GM19468 (cell line): ENCODE measurements at regions not wholly inside any gene's neighbourhood (a gene's known extent, or its start where the extent isn't known, plus 50 kb on each side); places are given as distances from the start of the nearest gene placed in this dataset.

ENCODE experiments used
- ATAC-seq: cut with Tn5 transposase; IDR thresholded peaks from one replicate; pipeline ENCODE4 v1.9.1; 2021; ENCODE audit warnings: mild to moderate bottlenecking, moderate library complexity, moderate number of reproducible peaks; ENCODE audit not compliant: unreplicated experiment; ENCODE audit errors: extremely low read depth

DNA sequence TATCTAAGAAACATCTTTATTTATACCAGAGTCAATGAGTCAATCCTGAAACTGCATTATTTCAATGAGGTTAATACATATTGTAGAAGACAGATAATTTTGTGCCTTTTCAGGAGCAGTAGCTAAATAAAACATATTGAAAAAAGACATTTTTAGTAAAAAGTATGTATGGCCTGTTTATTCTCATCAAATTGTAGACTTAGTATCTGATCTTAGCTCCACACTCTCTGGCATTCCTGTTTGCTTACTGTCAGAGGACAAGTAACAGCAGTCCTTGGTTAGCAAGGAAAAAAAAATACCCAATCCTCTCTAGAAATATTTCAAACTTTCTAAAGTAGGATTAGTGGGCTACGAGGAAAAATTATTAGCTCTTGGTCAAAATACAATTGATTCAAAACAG lies 50.5 kb upstream of the GUCY1A1 start:
- no peak for ATAC-seq

- peak; percentile 48 for ATAC-seq
Measured at GRCh38 chr4:155615081-155615887, 51.4 kb upstream of the GUCY1A1 start.

GRCh38 chr4:155614111-155614762 lies 52.4 kb upstream of the GUCY1A1 start:
- no peak for ATAC-seq

DNA sequence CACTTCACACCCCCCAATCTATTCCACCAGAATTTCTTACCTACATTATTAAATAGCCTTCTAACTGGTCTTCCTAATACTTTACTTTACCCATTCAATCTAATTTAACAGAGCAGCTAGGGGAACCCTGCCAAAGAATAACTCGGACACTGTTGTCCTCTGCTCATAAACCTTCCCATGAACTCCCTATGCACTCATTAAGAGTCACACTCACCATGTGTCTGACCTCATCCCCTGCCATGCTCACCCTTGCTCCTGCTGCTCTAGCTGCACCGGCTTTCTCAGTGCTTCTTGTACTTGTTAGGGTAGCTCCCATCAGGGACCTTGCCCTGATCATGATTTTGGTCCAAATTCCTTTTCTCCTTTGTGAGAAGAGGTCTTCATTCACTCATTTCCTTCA lies 54.6 kb upstream of the GUCY1A1 start:
- ATAC-seq, result no peak

DNA sequence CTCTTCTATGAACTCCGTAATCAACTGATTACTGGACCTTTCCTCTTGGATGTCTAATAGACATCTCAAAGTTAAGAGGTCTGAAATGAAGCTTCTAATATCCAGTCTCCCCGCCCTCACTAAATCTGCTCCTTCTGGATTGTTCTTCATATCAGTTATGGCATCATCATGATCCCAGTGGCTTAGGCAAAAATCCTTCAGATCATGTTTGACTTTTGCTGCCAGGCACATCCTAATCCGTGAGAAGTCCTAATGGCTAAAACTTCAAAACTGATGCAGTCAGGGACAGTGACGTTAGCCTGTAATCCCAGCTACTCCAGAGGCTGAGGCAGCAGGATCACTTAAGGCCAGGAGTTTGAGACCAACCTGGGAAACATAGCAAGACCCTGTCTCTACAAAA lies 55.1 kb upstream of the GUCY1A1 start:
- no peak for ATAC-seq

GRCh38 chr4:155610143-155610542 lies 56.5 kb upstream of the GUCY1A1 start:
- ATAC-seq, result no peak

- ATAC-seq, result peak; percentile 34
Measured at GRCh38 chr4:155609455-155610059, 57.1 kb upstream of the GUCY1A1 start.

DNA sequence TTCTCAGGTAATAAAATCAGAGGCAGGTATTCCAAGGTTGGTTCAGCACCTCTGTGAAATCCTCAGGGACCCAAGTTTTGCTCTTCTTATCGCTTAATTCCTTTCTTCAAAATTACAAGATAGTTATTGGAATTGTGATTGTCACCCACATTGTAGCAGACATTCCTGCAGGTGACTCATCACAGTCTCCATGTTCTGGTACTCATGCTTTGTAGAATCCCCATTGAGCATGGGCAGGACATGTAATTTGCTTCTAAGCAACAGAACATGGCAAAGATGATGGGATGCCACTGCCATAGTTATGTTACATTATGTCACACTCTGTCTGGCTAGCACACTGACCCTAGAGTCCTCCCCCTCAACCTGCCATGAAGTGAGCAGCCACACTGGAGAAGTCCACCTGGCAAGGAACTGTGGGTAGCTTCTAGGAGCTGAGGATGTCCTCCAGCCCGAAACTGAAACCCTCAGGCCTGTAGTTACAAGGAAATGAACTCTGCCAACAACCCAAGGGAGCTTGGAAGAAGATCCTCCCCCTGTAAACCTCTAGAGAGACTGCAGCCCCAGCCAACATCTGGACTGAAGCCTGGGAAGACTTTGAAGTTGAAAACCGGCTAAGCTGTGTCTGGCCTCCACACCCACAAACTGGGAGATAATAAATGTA lies 58.3 kb upstream of the GUCY1A1 start:
- ATAC-seq, result no peak

- no peak for ATAC-seq
Measured at GRCh38 chr4:155607481-155607880, 59.2 kb upstream of the GUCY1A1 start.

- ATAC-seq, result no peak
Measured at GRCh38 chr4:155604718-155605626, 61.7 kb upstream of the GUCY1A1 start.

GRCh38 chr4:155603360-155603891 lies 63.2 kb upstream of the GUCY1A1 start:
- peak; percentile 52 for ATAC-seq

- ATAC-seq, result no peak
Measured at GRCh38 chr4:155602351-155603140, 64.1 kb upstream of the GUCY1A1 start.

GRCh38 chr4:155600244-155600643 lies 66.4 kb upstream of the GUCY1A1 start:
- no peak for ATAC-seq

DNA sequence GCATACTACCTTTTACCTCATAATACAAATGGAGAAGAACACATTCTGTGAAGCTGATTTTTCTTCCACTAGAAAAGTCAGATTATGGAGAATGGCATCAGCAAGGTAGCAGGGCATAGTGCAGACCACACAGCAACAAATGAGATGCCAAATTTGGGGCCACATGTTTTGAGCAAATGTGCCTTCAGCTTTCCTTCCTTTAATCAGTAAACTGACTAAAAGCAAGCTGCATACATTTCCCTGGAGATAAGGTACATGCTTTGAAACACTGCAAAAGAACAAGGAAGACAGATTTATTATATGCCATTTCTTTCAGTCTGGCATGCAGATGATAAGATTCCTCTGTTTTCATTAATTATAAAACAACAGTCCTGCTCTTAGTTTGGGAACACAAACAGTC lies 67.1 kb upstream of the GUCY1A1 start:
- ATAC-seq, result no peak

DNA sequence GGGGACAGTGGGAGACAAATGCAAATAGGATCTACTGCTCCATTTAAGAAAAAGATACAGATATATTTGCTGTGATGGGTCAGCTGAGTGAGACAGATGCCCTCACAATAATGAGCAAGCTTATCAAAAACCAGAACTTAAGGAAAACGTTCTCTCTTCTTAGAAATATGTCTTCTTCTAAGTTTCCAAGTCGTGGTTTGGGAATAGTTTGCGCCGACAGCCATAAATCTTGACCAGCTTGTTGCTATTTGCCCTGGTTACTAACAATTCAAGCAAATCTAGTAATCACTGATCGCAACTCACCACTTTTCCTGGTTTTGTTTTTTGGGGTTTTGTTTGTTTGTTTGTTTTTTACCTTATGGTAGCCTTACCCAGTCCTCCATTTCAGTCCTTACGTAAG lies 67.6 kb upstream of the GUCY1A1 start:
- no peak for ATAC-seq

DNA sequence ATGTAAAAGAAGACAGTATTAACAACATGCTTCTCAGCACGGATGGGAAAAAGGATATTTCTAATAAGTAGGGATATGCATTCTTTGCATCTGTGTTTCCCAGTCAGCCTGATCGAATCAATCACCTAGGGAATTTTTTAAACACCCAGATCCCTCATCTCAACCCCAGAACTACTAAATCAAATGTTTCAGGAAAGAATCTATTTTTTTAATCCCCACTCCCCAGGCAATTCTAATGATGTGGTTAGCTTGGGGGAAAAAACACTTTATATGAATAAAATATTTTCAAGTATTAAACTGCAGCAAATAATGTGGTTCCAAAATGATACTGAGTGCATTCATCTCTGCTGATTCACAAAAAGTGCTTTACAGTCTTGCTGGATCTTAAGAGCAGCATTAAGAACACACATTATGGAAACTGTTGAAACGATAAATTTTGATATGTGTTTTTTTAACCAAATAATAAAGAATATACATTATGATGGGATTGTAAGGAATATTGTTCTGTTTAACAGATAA lies 68.7 kb upstream of the GUCY1A1 start:
- no peak for ATAC-seq

GRCh38 chr4:155597281-155597680 lies 69.4 kb upstream of the GUCY1A1 start:
- ATAC-seq, result no peak

DNA sequence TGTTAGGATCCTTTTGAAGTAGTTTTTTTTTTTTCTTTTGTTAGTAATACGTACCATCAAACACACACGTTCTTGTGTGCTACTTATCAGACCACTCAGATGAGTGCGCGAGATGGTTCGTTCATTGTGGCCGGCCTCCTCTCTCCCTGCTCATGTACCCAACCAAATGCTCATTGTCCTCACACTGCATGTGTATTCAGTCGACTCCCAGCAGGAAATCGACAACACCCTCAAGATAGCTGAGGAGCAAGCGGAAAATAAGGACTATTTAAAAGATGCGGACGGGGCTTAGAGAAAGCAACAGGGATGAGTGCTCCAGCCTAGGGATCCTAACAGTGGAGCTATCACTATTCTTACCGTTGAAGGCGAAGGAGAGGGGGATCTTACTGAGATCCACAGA lies 72.9 kb upstream of the GUCY1A1 start:
- ATAC-seq, result no peak

GRCh38 chr4:155592938-155593297 lies 73.7 kb upstream of the GUCY1A1 start:
- ATAC-seq, result no peak
